Left cardiac atrium (tissue), 4 donors: ENCODE measurements at regions not wholly inside any gene's neighbourhood (a gene's known extent, or its start where the extent isn't known, plus 50 kb on each side); places are given as distances from the start of the nearest gene placed in this dataset.

Experiments used
- ATAC-seq, 2 donors: fragments of 200-7000 bp; cut with Tn5 transposase; one replicate each; pipeline ENCODE4 v1.9.1; 2020; ENCODE audit warnings: mild to moderate bottlenecking in 2 of 2, moderate library complexity in 2 of 2
- DNase-seq: peaks from one replicate; pipeline ENCODE4 v3.0.0-alpha.2; 2020
- intact Hi-C, 2 donors: fragments of 100-400 bp; cut with DNase I; formaldehyde crosslinking; loops; one replicate each; pipeline versions ENCODE4 v1.14.1 to v1.15.1; 2022 to 2023
- donor health status: DM: no; HTN: yes; CAD: no.
- donor health status: DM: no; HTN: yes; CAD: no; lungs with severe emphysema.
- donor health status: DM: yes; HTN: yes; CAD: no.
- donor health status: Dilated cardiomyopathy.

- intact Hi-C loops, result no loop called here
- DNase-seq (no peak), ATAC-seq (no peak)
These were observed 732.8 kb upstream of the IGFBP3 start for GRCh38 chr7:46653848-46654247.

GRCh38 chr7:46652317-46652716, 731.2 kb upstream of the IGFBP3 start:
- DNase-seq (no peak), ATAC-seq (no peak)
- intact Hi-C loops, result no loop called here

GRCh38 chr7:46651561-46652088, 730.6 kb upstream of the IGFBP3 start:
- ATAC-seq (no peak), DNase-seq (no peak)
- intact Hi-C loops, result no loop called here

GRCh38 chr7:46651070-46651469, 730.0 kb upstream of the IGFBP3 start:
- DNase-seq (no peak), ATAC-seq (no peak)

GRCh38 chr7:46649876-46650275, 728.8 kb upstream of the IGFBP3 start:
- intact Hi-C loops, result no loop called here
- DNase-seq, result no peak
- ATAC-seq, result no peak

More at GRCh38 chr7:46651070-46651469, 730.0 kb upstream of the IGFBP3 start:
- intact Hi-C loops, result no loop called here

- no peak for DNase-seq
These were observed 717.0 kb upstream of the IGFBP3 start for GRCh38 chr7:46637793-46638735.

GRCh38 chr7:46636022-46636421, 715.0 kb upstream of the IGFBP3 start:
- ATAC-seq (no peak), DNase-seq (no peak)
- intact Hi-C loops, result no loop called here

More at GRCh38 chr7:46637793-46638735, 717.0 kb upstream of the IGFBP3 start:
- intact Hi-C loops, result no loop called here
- no peak for ATAC-seq

- intact Hi-C loops, result no loop called here
- DNase-seq (no peak), ATAC-seq (peak in 1 of 2 donors; percentile 21)
These were observed 712.7 kb upstream of the IGFBP3 start for GRCh38 chr7:46633630-46634240.

DNA sequence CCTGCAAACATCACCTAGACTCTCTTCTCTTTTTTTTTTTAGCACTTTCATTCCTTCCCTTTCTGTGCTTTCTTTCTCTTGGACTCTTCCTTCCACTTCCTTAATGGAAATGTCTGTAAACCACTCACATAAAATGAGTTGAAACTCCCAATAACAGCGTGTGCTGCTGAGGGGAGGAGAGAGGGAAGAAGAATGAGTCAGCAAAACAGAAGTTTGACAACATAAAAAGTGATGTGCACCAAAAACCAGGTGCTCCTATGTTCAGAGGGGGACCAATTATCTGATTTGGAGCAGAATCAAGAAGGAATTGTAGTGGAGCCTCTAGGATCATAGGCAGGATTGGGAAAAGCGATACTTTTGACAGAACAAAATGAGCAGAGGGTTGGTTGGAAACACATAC, 712.1 kb upstream of the IGFBP3 start:
- intact Hi-C loops, result no loop called here
- no peak for DNase-seq

GRCh38 chr7:46630031-46630430, 709.0 kb upstream of the IGFBP3 start:
- intact Hi-C loops, result no loop called here
- DNase-seq (no peak), ATAC-seq (no peak)

More for the DNA sequence above, 712.1 kb upstream of the IGFBP3 start:
- no peak for ATAC-seq

- ATAC-seq (no peak), DNase-seq (no peak)
- intact Hi-C loops, result no loop called here
These were observed 707.3 kb upstream of the IGFBP3 start for GRCh38 chr7:46628389-46628788.

GRCh38 chr7:46626691-46627310, 705.7 kb upstream of the IGFBP3 start:
- DNase-seq, result no peak
- intact Hi-C loops, result no loop called here
- ATAC-seq, result no peak

DNA sequence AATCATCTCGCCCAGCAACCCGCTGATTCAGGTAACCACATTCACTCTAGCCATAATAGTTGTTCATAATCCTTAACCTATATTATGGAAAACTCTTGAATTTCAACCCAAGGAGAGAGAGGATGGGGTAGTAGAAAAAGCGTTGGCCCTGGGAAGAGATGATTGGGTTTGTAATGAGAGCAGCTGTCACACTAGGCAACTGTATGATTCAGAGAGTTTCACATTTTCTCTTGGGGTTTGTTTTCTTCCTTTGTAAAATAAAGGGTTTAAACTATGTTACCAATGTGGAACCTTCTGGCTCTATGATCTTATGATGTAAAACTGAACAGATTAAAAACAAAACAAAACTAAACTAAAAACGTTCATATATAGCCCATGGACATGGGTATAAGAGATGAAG, 705.2 kb upstream of the IGFBP3 start:
- DNase-seq (no peak), ATAC-seq (no peak)
- intact Hi-C loops, result no loop called here

- ATAC-seq (no peak), DNase-seq (no peak)
- intact Hi-C loops, result no loop called here
These were observed 704.0 kb upstream of the IGFBP3 start for GRCh38 chr7:46625032-46625431.

- DNase-seq (no peak), ATAC-seq (no peak)
- intact Hi-C loops, result no loop called here
These were observed 701.2 kb upstream of the IGFBP3 start for GRCh38 chr7:46622251-46622650.

- ATAC-seq (no peak), DNase-seq (no peak)
- intact Hi-C loops, result no loop called here
These were observed 698.7 kb upstream of the IGFBP3 start for GRCh38 chr7:46619723-46620310.

- DNase-seq, result no peak
- intact Hi-C loops, result no loop called here
- ATAC-seq, result no peak
These were observed 695.6 kb upstream of the IGFBP3 start for GRCh38 chr7:46616636-46617035.

DNA sequence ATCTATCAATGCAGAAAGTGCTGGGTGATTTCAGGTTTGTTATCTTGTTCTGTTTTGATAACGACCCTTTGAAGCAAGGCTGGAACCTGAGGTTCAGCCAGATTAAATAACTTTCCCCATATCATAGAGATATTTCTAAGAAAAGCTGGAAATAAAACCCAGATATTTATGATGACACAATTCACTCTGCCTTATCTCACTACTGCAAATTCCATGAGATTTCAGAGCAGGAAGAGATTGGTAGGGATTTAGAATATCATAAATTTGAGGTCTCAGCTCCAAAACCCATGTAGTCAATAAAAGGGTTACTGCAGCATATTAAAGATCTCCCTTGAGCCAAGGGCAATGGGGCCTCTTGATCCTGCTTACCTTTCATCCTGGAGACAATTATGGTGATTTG, 692.5 kb upstream of the IGFBP3 start:
- DNase-seq, result no peak
- intact Hi-C loops, result no loop called here
- ATAC-seq, result no peak

DNA sequence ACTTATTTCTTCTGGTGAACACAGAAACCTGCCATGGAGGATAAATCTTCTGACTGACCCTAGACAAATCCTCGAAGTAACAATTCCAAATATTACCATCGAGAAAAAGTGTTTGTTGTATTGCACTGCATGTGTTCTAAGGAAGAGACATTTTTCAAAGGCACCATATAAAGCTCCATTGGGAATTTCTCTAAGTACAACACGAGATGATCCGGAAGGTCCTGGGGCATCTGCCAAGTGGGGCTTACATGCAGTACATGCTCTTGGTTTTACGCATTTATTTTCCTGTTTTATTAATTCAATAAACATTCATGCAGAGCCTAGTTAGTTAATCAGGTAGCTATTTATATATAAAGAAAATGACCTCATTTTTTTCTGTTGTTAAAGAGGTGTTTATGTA, 692.0 kb upstream of the IGFBP3 start:
- DNase-seq (peak; percentile 54), ATAC-seq (no peak)
- intact Hi-C loops, result no loop called here

- intact Hi-C loops, result no loop called here
- ATAC-seq (no peak), DNase-seq (no peak)
These were observed 690.4 kb upstream of the IGFBP3 start for GRCh38 chr7:46611508-46611907.
